NCI-H146 treated with DMSO at 0.1 percent for 48 hours (cell line): ENCODE measurements at regions not wholly inside any gene's neighbourhood (a gene's known extent, or its start where the extent isn't known, plus 50 kb on each side); places are given as distances from the start of the nearest gene placed in this dataset.
"Not testable (repeated sequence)": the region's sequence is repeated elsewhere in the genome, so short reads cannot be mapped to it uniquely, and the experiment has no call there.

ENCODE experiments used
- DNase-seq: peaks from one replicate; lab custom pipeline; 2025; ENCODE audit not compliant: unreplicated experiment; lab: John Stamatoyannopoulos, UW

- DNase-seq, result not testable (repeated sequence)
These were observed 77.5 kb upstream of the RUNX3 start for GRCh38 chr1:25007390-25008191.

GRCh38 chr1:25006770-25007169 lies 76.7 kb upstream of the RUNX3 start:
- DNase-seq, result no peak

- no peak for DNase-seq
These were observed 74.3 kb upstream of the RUNX3 start for GRCh38 chr1:25004355-25004754.

- DNase-seq, result no peak
These were observed 73.5 kb upstream of the RUNX3 start for GRCh38 chr1:25003457-25004190.

- DNase-seq, result no peak
These were observed 72.9 kb upstream of the RUNX3 start for GRCh38 chr1:25003000-25003399.

GRCh38 chr1:25001125-25001915 lies 71.2 kb upstream of the RUNX3 start:
- no peak for DNase-seq

- DNase-seq, result no peak
These were observed 69.8 kb upstream of the RUNX3 start for GRCh38 chr1:24999906-25000305.

GRCh38 chr1:24999426-24999825 lies 69.3 kb upstream of the RUNX3 start:
- no peak for DNase-seq

- DNase-seq, result no peak
These were observed 68.6 kb upstream of the RUNX3 start for GRCh38 chr1:24998563-24999245.

GRCh38 chr1:24996983-24997893 lies 67.2 kb upstream of the RUNX3 start:
- DNase-seq, result no peak

- DNase-seq, result no peak
These were observed 66.4 kb upstream of the RUNX3 start for GRCh38 chr1:24996456-24996855.

GRCh38 chr1:24995661-24996060 lies 65.6 kb upstream of the RUNX3 start:
- DNase-seq, result no peak

GRCh38 chr1:24995140-24995539 lies 65.1 kb upstream of the RUNX3 start:
- DNase-seq, result no peak

GRCh38 chr1:24993871-24994580 lies 64.0 kb upstream of the RUNX3 start:
- no peak for DNase-seq

GRCh38 chr1:24992761-24993211 lies 62.7 kb upstream of the RUNX3 start:
- no peak for DNase-seq

GRCh38 chr1:24992124-24992760 lies 62.2 kb upstream of the RUNX3 start:
- no peak for DNase-seq

- no peak for DNase-seq
These were observed 61.6 kb upstream of the RUNX3 start for GRCh38 chr1:24991697-24992096.

- no peak for DNase-seq
These were observed 60.9 kb upstream of the RUNX3 start for GRCh38 chr1:24990779-24991641.
